M059J (cell line): ENCODE measurements at regions not wholly inside any gene's neighbourhood (a gene's known extent, or its start where the extent isn't known, plus 50 kb on each side); places are given as distances from the start of the nearest gene placed in this dataset.

Experiments used
- DNase-seq: peaks from one replicate; pipeline ENCODE4 v3.0.0-alpha.2; 2012; ENCODE audit warnings: low read depth

GRCh38 chr18:66749481-66750035 is 145.7 kb upstream of the CDH19 start:
- no peak for DNase-seq

GRCh38 chr18:66749030-66749429 is 145.1 kb upstream of the CDH19 start:
- DNase-seq = no peak

- DNase-seq = no peak
These were observed 138.9 kb upstream of the CDH19 start for GRCh38 chr18:66742832-66743231.

GRCh38 chr18:66735933-66736332 is 132.0 kb upstream of the CDH19 start:
- DNase-seq = no peak

GRCh38 chr18:66734451-66734850 is 130.6 kb upstream of the CDH19 start:
- no peak for DNase-seq

- no peak for DNase-seq
These were observed 128.0 kb upstream of the CDH19 start for GRCh38 chr18:66731890-66732289.

GRCh38 chr18:66729442-66730239 is 125.8 kb upstream of the CDH19 start:
- DNase-seq = no peak

GRCh38 chr18:66728951-66729350 is 125.1 kb upstream of the CDH19 start:
- no peak for DNase-seq

GRCh38 chr18:66727991-66728390 is 124.1 kb upstream of the CDH19 start:
- no peak for DNase-seq

- no peak for DNase-seq
These were observed 120.9 kb upstream of the CDH19 start for GRCh38 chr18:66724664-66725356.

GRCh38 chr18:66722671-66723070 is 118.8 kb upstream of the CDH19 start:
- DNase-seq = no peak

GRCh38 chr18:66708646-66709045 is 104.8 kb upstream of the CDH19 start:
- no peak for DNase-seq

- no peak for DNase-seq
These were observed 103.6 kb upstream of the CDH19 start for GRCh38 chr18:66707473-66707872.

- no peak for DNase-seq
These were observed 91.4 kb upstream of the CDH19 start for GRCh38 chr18:66695281-66695680.

- DNase-seq = no peak
These were observed 91.0 kb upstream of the CDH19 start for GRCh38 chr18:66694852-66695251.

GRCh38 chr18:66687635-66688034 is 83.7 kb upstream of the CDH19 start:
- no peak for DNase-seq

- DNase-seq = no peak
These were observed 79.0 kb upstream of the CDH19 start for GRCh38 chr18:66682855-66683322.

GRCh38 chr18:66676699-66677098 is 72.8 kb upstream of the CDH19 start:
- DNase-seq = no peak

- DNase-seq = no peak
These were observed 70.4 kb upstream of the CDH19 start for GRCh38 chr18:66674286-66674685.

GRCh38 chr18:66668706-66669105 is 64.8 kb upstream of the CDH19 start:
- DNase-seq = no peak

- DNase-seq = no peak
These were observed 58.7 kb upstream of the CDH19 start for GRCh38 chr18:66662632-66663031.

- DNase-seq = no peak
These were observed 51.5 kb upstream of the CDH19 start for GRCh38 chr18:66655407-66655806.
